DOHH2 (cell line): ENCODE measurements at regions not wholly inside any gene's neighbourhood (a gene's known extent, or its start where the extent isn't known, plus 50 kb on each side); places are given as distances from the start of the nearest gene placed in this dataset.

ENCODE experiments used
- EZH2phosphoT487 ChIP-seq: fragments of 200-600 bp; sonication (generic); IDR thresholded peaks from 2 replicates; pipeline ENCODE4 v1.6.1; 2017; ENCODE audit warnings: borderline replicate concordance, mild to moderate bottlenecking, antibody characterized with exemption, low read length, moderate library complexity, mixed read lengths
- TF ChIP-seq, protein P1 (sequence below): fragments of 200-600 bp; sonication (generic); IDR thresholded peaks from one replicate; pipeline ENCODE4 v1.5.1; 2014; ENCODE audit warnings: antibody characterized with exemption, mild to moderate bottlenecking, low read depth, low read length; ENCODE audit not compliant: poor library complexity, severe bottlenecking

GRCh38 chr13:80444240-80445015, 103.5 kb upstream of the SPRY2 start:
- TF ChIP-seq, protein P1, sequence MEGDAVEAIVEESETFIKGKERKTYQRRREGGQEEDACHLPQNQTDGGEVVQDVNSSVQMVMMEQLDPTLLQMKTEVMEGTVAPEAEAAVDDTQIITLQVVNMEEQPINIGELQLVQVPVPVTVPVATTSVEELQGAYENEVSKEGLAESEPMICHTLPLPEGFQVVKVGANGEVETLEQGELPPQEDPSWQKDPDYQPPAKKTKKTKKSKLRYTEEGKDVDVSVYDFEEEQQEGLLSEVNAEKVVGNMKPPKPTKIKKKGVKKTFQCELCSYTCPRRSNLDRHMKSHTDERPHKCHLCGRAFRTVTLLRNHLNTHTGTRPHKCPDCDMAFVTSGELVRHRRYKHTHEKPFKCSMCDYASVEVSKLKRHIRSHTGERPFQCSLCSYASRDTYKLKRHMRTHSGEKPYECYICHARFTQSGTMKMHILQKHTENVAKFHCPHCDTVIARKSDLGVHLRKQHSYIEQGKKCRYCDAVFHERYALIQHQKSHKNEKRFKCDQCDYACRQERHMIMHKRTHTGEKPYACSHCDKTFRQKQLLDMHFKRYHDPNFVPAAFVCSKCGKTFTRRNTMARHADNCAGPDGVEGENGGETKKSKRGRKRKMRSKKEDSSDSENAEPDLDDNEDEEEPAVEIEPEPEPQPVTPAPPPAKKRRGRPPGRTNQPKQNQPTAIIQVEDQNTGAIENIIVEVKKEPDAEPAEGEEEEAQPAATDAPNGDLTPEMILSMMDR = no peak
- TF ChIP-seq EZH2phosphoT487 = no peak
